HG02571 (cell line): ENCODE measurements at regions not wholly inside any gene's neighbourhood (a gene's known extent, or its start where the extent isn't known, plus 50 kb on each side); places are given as distances from the start of the nearest gene placed in this dataset.
"Not testable (repeated sequence)": the region's sequence is repeated elsewhere in the genome, so short reads cannot be mapped to it uniquely, and the experiment has no call there.

ENCODE experiments used
- ATAC-seq: cut with Tn5 transposase; IDR thresholded peaks from one replicate; pipeline ENCODE4 v1.9.1; 2021; ENCODE audit warnings: mild to moderate bottlenecking, moderate library complexity; ENCODE audit not compliant: unreplicated experiment

DNA sequence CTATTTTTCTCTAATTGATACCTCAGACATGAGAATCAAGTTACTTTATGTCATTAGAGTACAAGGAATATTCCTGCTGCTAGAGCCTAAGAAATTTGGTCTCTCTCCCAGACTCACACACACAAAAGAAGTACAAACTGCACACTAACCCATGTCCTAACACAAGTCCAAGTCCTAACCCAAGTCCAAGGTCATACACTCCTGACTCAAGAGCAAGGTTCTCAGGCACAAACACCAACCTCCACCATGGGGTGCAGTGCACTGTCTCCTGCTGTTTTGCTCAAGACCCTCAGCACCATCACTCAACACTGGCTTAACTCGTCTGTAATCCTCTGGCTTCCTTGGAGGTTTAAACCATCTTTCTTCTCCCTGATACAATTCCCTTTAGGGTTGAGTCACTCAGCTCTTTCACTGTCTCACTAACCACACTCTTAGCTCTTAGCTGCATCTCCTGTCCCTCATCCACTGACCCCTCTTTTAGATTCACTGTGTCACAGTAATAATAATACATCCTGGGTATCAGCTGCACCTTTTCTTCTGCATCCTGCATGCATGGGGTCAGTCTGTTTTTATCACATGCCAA, 129.8 kb downstream of the BCL2L11 start:
- ATAC-seq, result no peak

DNA sequence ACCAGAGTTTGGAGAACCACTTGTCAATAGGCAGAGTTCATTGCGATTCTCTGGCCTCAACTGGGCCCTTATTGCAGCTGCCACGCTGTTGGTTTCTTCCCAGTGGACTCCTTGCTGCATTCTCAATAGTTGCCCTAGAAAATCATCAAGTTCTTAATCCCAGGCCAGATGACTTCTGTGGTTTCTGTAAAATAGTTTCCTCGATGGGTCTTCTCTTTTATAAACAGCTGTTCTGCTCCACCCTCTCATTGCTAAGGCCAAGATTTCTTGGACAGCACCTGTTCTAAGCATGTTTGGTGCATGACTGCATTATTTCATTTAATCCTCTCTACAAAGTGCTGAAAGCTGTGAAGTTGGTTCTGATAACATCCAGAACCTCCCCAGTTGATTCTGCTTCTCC, 131.0 kb downstream of the BCL2L11 start:
- ATAC-seq, result no peak

DNA sequence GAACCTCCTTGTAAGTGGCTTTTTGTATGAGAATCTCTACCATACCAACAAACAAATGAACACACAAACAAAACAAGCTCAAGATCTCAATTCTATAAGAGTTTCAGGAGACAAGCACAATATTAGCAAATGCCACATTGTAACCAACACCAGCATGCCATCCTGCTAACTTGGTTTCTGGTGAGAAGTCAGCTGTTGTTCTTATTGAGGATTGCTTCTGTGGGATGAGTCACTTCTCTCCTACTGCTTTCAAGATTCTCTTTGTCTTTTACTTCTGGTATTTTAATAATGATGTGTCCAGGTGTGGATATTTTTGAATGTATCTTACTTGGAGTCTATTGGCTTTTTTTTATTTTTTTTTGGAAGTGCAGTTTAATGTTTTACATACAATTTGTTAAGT, 131.7 kb downstream of the BCL2L11 start:
- no peak for ATAC-seq

DNA sequence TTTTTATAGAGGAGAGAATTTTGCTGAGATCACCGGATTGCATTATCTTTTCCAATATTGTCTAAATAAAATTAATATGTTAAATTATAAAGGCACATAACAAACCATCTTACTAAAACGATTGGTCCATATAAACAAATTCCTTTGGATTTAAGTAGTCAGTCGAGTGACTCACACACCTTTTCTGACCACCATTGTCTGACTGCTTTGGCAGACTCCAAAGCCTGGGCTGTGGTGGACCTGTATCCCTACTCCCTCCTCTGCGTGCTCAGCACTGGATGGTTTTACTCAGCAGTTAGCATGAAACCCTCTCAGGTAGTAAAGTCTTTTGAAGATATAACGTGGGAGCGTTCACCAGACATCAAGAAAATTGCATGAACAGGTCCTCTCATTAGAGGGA, 134.2 kb downstream of the BCL2L11 start:
- ATAC-seq, result not testable (repeated sequence)

DNA sequence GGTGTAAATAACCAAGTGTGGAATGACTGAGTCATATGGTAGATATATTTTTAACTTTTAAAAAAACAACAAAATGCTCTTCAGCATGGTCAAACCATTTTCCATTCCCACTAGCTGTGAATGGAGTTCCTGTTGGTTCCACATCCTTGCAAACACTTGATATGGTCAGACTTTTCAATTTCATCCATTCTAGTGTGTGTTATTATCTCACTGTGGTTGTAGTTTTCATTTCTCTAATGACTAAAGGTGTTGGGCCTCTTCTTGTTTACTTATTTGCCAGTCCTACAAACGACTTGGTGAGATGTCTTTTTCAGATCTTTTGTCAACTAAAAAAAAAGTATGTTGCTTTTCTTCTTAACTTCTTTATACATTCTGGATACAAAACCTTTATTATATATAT, 135.9 kb downstream of the BCL2L11 start:
- not testable (repeated sequence) for ATAC-seq

DNA sequence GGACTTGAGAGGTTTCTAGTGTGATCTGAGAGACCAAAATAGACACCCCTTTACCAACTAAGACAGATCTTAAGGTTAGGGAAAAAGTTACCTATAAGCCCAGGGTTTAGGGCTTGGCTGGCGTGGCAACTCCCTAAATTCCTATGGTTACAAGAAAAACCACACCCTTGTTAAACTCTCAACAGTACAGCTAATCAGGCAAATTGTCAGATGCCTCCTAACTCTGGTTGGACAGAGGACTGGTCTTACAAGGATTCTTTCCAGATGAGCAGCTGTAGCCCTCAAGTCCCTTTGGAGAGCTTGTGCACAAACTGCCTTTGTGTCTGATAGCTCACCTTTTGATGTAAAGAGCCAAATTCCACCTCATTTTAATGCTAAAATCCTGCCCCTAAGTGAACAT, 136.9 kb downstream of the BCL2L11 start:
- ATAC-seq, result not testable (repeated sequence)

DNA sequence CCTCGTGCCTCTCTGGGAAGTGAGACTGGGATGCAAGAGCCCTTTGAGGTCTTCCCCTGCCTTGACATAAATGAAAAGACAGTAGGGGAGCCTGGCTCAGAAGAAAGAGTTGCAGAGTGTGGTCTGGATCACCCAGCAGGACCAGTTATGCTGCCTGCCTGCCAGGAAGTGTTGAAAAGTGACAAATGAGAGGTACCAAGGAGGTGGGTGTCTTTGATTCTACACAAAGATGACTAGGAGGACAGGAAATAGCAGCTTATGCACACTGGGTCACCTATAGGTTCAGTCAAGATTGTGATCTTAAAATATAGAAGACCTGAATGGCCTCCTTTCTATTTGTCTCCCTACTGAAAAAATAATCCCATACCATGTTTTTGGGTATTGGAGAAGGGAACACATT, 137.6 kb downstream of the BCL2L11 start:
- not testable (repeated sequence) for ATAC-seq

DNA sequence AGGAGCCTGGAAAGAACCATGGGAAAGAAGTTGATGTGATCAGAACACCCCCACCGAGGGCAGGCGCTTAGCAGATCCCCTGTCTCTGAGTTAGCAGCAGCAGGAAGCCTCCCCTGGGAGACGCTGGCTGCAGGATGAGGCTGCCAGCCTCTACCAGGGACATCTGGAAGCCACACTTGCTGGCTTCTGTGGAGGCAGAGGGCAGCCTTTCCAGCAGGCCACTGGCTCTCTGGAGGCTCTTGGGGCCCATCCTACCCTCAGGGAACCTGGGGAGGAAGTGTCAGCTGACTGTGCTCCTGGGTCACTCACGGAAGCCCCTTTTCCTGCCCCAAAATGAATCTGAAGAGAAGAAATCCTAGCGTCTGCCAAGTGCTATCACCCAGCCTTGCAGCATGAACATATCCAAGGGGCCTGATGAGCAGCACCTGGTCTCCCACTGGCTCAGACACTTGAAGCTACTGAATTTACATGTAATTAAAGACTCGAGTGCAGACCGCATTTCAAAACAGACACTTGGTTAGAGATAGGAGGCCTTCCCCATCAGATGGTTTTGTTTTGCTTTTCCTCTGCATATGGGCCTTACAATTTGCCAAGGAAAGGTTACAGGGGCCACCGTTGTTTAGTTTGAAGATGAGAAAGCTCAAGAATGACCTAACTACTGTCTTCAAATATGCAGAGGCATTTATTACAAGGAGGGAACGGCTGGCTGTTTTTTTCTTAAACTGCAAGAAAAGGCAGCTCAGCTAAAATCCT, 142.1 kb downstream of the BCL2L11 start:
- ATAC-seq, result not testable (repeated sequence)

DNA sequence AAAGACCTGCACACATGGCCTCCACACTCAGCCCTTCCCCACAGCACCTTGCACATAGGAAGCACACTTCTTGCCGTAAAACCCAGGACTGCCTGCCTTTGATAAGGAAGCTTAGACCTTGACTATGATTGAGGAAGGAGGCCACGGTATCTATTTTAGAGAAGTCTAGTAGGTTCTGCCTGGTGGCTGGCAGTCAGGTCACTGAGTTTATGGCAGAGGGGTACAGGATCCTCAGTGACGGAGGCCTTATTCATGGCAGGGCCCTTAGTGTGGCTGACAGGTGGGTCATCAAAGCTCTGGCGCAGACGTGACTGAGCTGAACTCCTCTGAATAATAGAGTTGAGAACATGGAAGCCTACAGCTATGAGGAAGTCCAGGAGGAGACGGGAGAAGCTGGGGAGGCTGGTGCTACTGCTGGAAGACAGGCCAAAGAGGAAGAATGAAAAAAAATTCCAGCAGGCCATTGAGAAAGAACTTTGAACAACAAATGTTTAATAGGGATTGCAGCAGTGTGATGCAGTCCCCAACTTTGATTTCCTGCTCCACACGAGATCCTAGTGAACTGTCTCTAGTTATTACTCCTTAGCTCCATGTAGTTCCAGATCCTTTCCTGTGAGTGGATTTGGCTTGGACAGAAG, 142.8 kb downstream of the BCL2L11 start:
- not testable (repeated sequence) for ATAC-seq

DNA sequence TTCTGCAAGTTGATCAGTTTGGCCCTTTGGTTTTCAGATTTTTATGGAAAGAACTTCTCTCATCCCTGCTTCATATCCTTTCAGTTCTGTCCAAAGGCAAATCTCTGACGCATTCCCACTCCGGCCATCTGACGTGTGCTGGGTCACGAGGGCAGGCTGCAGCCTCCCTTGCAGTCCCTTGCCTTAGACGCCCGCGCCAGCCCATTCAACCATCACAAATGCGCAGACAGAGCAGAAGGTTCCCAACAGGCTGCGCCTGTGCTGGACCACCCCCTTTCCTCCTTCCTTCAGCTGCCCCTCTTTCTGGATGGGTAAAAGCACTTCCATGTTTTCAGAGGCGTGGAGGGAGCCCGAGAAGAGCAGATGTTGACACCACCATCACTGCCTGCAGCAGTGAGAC, 144.2 kb downstream of the BCL2L11 start:
- not testable (repeated sequence) for ATAC-seq

DNA sequence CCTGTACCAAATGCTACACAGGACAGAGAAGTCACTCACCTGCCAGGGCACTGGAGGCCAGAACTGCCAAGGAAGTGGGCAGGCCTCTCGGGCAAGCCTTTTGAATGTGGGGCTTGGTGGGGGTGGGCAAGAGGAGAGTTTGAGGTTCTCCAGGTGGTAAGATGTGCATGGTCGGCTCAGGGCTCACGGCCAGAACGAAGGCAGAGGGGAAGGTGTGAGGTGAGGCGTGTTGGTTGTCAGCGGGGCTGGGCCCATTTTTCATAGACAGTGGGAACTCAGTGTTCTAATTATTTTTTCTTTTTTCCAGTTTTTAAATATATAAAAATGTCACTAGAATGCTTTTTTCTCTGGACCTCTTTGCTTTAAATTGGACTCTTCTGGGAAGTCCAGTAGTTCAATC, 145.8 kb downstream of the BCL2L11 start:
- not testable (repeated sequence) for ATAC-seq

DNA sequence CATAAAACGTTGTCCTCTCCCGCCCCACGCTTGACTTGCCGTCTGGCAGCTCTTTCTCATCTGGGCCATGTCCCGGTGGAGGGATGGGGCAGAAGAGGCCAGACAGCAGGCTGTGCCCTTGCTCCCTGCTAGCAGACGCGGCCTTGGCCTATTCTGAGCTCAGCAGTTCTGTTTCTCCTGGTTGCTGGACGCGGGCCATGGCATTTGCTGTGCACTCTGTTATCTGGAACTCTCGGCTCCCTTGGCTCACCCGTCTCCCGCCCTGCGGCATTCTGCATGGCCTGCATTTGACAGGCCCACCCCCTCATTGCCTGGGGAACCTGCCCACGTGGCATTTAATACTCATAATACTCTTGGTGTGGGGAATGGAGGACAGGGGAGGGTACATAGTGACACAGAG, 146.3 kb downstream of the BCL2L11 start:
- not testable (repeated sequence) for ATAC-seq

DNA sequence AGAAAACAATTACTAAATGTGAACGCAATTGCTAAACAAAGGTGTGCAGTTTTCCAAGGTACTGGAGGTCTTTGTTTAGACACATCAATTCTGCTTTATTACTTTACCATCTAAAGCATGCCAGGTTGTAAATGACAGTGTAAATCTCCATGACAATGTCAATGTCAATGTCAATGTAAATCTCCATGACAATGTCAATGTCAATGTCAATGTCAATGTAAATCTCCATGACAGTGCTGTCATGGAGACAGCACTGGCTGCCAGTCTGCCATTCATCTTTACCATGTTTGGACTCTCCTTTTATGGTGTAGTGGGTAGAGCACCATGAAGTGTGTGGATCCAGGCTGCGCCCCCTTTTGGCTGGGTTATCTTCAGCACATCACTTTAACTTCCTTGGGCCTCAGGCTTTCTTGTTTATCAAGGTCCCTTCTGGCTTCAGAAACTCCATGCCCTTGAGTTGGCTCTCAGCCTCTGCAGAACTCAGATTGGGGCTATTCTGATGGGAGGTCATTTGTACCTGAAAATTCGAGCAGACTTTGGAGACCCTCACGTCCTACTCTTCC, 149.1 kb downstream of the BCL2L11 start:
- ATAC-seq, result not testable (repeated sequence)

DNA sequence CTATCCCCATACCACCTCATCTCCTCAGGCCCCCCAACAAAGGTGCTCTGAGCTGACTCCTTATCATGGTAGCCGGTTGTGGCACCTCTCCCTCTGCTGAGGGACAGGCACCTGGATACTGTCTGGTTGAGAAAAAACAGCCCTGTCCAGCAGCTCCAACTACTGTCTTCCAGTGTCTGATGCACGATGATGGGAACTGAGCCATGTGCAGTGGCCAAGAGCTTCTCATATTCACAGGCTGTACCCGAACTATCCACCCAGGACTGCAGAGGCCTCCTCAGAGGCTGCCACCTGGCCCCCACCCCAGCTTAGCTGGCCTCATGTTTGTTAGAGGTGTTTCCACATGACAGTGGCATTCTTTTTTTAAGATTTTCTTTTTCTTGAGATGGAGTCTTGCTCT, 149.9 kb downstream of the BCL2L11 start:
- ATAC-seq, result not testable (repeated sequence)

DNA sequence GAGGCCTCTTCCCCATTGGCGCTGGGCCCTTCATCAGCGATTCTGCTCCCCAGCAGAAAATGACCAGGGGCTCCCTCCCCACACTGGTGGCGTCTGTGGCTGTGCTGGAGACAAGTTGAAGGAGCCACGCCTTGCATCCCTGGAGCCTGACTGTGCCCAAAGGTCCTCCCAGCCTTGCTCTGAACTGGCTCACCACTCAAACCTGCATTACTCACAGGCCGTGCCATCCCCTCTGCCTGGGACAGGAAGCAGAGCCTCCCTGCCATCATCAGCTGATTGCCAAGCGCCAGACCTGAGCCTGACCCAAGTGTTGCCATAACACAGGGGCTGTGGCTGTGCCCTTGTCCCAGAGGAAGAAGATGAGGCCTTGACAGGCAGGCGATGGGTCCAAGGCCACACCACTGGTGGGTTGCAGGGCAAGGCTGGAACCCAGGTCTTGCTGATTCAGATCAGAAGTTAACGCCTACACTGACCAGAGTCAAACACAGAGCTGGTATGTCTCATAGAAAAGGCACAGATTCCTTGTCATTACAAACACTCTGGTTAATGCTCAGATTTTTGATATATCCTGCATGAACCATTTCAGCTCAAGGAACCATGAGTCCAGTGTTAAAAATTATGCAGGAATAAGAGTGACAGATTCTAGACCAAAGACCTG, 151.1 kb downstream of the BCL2L11 start:
- not testable (repeated sequence) for ATAC-seq

DNA sequence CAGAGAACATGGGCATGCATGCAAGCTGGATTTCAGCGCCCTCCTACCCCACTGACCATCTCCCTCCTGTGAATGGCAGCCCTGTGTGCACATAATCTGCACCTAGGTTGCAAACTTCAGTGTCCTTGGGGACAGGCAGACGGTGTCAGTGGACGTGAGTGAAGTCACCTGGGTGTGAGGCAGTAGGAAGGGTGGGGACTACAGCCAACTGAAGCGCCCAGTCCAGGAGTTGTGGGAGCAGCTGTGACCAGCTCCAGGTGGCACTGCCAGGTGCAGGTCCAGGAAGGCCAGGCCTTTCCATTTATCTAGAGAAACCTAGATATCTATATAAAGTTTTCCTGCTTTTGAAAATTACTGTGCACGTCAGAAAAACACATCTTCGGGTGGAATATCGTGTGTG, 152.3 kb downstream of the BCL2L11 start:
- not testable (repeated sequence) for ATAC-seq

DNA sequence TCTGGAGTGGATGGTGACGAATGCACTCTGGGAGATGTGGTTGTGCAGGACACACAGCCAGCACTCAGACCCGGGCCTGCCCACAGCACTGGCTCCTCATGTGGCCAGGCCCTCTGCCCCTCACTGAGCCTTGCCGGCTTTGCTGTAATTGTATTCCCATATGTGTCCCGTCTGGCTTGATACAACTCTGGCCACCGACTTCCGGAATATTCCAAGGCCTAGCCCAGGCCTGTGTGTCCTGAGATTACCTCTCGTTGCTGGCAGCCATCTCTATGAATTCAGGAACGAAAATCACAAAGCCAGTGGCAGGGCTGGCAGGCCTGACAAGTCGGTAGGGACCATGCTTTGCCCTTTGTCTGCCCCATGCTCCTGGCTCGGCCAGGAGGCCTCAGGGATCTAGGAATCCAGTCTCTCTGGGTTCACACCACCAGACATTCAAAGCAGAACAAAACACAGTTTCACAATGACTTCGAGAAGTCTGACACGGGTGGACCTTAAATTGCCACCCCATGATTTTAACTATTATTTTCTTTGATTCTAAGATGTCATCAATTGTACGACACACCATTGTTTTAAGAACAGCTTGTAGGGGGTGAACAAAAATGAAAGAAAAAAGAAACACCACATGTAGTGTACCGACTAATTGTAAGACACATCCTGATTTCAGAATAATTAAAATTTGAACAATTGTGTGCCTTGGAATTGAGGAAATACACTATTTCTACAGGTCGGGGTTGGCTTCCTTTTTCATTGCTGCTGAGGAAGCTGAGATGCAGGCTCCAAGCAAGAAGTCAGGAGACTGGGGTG, 154.5 kb downstream of the BCL2L11 start:
- ATAC-seq, result not testable (repeated sequence)

DNA sequence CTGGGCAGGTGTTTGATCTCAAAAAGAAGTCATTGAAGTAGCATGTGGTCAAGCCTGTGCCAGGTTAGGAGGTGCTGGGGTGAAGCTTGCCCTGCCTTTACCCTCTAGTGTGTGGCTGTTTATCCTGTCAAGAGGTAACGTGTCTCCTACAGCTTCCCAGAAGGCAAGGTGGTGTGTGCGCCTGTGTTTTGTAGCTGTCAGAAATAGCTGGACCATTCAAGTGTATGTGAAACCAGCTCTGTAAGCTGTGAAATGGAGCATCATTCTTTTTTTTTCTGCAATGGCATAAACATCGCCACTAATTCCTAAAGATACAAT, 155.1 kb downstream of the BCL2L11 start:
- not testable (repeated sequence) for ATAC-seq

DNA sequence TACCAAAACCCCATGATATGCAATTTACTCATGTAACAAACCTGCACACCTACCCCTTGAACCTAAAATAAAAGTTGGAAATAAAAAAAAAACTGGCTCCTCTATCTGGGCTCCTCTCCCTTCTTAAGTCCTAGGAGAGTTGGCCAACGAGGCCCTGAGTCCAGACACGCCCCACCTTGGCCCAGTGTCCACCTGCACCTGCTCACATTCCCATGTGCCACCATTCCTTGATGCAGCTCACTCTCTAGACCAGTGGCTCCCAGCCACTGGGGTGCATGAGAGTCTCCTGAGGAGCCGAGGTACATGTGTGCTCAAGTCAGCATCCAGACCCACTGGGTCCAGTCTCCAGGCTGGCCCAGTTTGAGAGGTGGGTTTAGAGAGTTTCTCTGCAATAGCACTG, 157.4 kb downstream of the BCL2L11 start:
- not testable (repeated sequence) for ATAC-seq

DNA sequence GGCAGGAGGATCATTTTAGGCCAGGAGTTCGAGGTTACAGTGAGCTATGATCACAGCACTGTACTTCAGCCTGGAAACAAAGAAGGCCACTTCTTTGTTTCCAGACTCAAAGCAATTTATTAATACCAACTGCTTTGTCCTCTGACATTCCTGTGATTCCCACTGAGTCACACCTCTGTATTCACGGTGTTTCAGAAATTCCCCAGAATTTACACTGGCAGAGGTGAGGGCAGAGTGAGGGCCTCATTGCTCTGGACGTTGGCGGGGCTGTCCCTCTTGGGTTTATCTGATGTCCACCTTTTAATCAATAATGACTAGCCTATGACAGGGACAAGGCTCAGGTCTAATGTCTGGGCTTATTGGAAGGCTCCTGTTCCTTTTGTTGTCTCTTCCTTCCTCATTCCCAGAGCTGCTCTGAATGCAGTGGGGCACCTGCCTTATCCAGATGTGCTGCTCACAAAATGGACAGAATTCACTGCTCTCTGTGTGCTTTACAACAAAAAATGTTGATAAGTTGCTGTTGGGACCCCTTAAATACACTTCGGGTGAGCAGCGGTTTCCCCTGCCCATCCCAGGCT, 160.1 kb downstream of the BCL2L11 start:
- not testable (repeated sequence) for ATAC-seq
